Panc1 (cell line): ENCODE measurements at regions not wholly inside any gene's neighbourhood (a gene's known extent, or its start where the extent isn't known, plus 50 kb on each side); places are given as distances from the start of the nearest gene placed in this dataset.
"Not testable (repeated sequence)": the region's sequence is repeated elsewhere in the genome, so short reads cannot be mapped to it uniquely, and the experiment has no call there.

Source experiments
- ATAC-seq: fragments of 200-7000 bp; cut with Tn5 transposase; 2 replicates; pipeline ENCODE4 v1.9.1; 2020; ENCODE audit warnings: mild to moderate bottlenecking, moderate library complexity
- BruUV-seq: library from RNA; stranded (reverse); fragments of 400-500 nt; replicated peaks from 2 replicates; lab custom pipeline; 2021; lab: Mats Ljungman, UMichigan
- CTCF ChIA-PET: fragments of 300-600 bp; sonication (Branson Sonifier 250); formaldehyde crosslinking; loops from one replicate; lab custom pipeline; 2022; ENCODE audit warnings: antibody characterized with exemption; lab: Charles Lee
- POLR2A ChIA-PET: fragments of 300-600 bp; sonication (Branson Sonifier 250); formaldehyde crosslinking; loops from one replicate; lab custom pipeline; 2022; ENCODE audit warnings: antibody characterized with exemption; lab: Charles Lee
- DNase-seq: peaks from one replicate; pipeline ENCODE4 v3.0.0-alpha.2; 2010; ENCODE audit warnings: low read depth, low spot score
- H3K27ac ChIP-seq: 2 replicates; pipeline ENCODE4 v1.5.1; 2011; ENCODE audit warnings: mild to moderate bottlenecking, low read length, inconsistent platforms
- H3K27me3 ChIP-seq: fragments of 200-500 bp; sonication (Bioruptor generic); 2 replicates; pipeline ENCODE4 v1.6.0; 2014; ENCODE audit warnings: low read length, inconsistent platforms; ENCODE audit not compliant: control insufficient read depth, insufficient read depth
- H3K36me3 ChIP-seq: fragments of 200-500 bp; sonication (Bioruptor generic); 2 replicates; pipeline ENCODE4 v1.5.1; 2014; ENCODE audit warnings: inconsistent platforms, mild to moderate bottlenecking, low read length, moderate library complexity; ENCODE audit not compliant: control insufficient read depth, insufficient read depth
- H3K4me1 ChIP-seq: 2 replicates; pipeline ENCODE4 v1.5.1; 2011; ENCODE audit warnings: inconsistent platforms, mild to moderate bottlenecking, low read length, moderate library complexity; ENCODE audit not compliant: control insufficient read depth, insufficient read depth
- H3K4me3 ChIP-seq, 2 experiments: 2 replicates each; pipeline ENCODE4 v1.5.1; 2011 to 2012; ENCODE audit warnings: low read depth in 2 of 2, low read length in 2 of 2, mild to moderate bottlenecking in 2 of 2, inconsistent platforms in 1 of 2, moderate library complexity in 1 of 2
- H3K9me3 ChIP-seq: fragments of 200-500 bp; sonication (Bioruptor generic); 2 replicates; pipeline ENCODE4 v1.5.1; 2014; ENCODE audit warnings: low read depth, mild to moderate bottlenecking, inconsistent platforms, low read length, moderate library complexity; ENCODE audit not compliant: control insufficient read depth, insufficient read depth
- POLR2AphosphoS5 ChIP-seq: IDR thresholded peaks from 2 replicates; pipeline ENCODE4 v1.6.1; 2012; ENCODE audit warnings: mild to moderate bottlenecking, low read depth, low read length, moderate library complexity
- SIN3A ChIP-seq: IDR thresholded peaks from 2 replicates; pipeline ENCODE4 v1.6.1; 2012; ENCODE audit warnings: low read depth, mild to moderate bottlenecking, low read length, moderate library complexity, borderline replicate concordance; ENCODE audit not compliant: insufficient read depth
- TCF7L2 ChIP-seq: IDR thresholded peaks from 2 replicates; pipeline ENCODE4 v1.6.1; 2011; ENCODE audit warnings: mild to moderate bottlenecking, low read depth, low read length, inconsistent platforms
- in situ Hi-C: cut with HindIII; loops from 2 replicates; pipeline ENCODE4 v1.10.0; 2016; ENCODE audit warnings: low sequenced_read_pairs, low pct_unique_long_range_greater_than_20kb
- intact Hi-C: fragments of 100-400 bp; cut with micrococcal nuclease; formaldehyde crosslinking; loops from one replicate; pipeline ENCODE4 v1.10.0; 2022; ENCODE audit not compliant: unreplicated experiment
- TF ChIP-seq, protein P1 (sequence below), 2 experiments: IDR thresholded peaks; 2 replicates each; pipeline ENCODE4 v1.6.1; 2011 to 2012; ENCODE audit warnings: low read depth in 2 of 2, control low read depth in 1 of 2, low read length in 1 of 2, mild to moderate bottlenecking in 1 of 2, moderate library complexity in 1 of 2; ENCODE audit not compliant: insufficient read depth in 1 of 2
- TF ChIP-seq, protein P2 (sequence below): fragments of 450-650 bp; IDR thresholded peaks from 2 replicates; pipeline ENCODE4 v1.5.1; 2017; ENCODE audit warnings: mild to moderate bottlenecking

DNA sequence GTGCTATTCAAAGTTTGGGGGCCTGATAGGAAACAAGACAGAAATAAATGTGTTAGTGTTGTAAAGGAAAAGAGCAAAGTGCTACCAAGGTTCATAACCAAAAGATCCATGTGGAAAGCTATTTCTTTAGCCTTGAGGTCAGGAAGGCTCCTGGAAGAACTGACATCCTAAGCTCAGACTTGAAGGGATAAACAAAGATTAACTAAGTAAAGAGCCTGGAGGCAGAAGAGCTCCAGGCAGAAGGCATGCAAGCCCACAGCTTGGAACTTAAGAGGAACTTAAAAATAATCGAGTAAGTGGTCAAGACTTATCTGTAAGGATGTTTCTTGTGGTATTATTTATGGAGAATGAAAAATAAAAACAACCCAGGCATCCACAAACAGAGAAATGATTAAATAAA lies 245.0 kb upstream of the MGAT5 start:
- CTCF ChIA-PET, result no interaction called here
- Histone ChIP-seq H3K4me1 (no peaks in the 10 kb centered on the region), H3K36me3 (no peaks in the 10 kb centered on the region), H3K9me3 (no peaks in the 10 kb centered on the region), H3K27me3 (no peaks in the 10 kb centered on the region), H3K4me3 (no peak overlapping the region), H3K27ac (no peak overlapping the region)
- in situ Hi-C loops, result no loop called here
- POLR2A ChIA-PET, result no interaction called here
- DNase-seq, result no peak
- intact Hi-C loops, result no loop called here
- TF ChIP-seq, protein P1, sequence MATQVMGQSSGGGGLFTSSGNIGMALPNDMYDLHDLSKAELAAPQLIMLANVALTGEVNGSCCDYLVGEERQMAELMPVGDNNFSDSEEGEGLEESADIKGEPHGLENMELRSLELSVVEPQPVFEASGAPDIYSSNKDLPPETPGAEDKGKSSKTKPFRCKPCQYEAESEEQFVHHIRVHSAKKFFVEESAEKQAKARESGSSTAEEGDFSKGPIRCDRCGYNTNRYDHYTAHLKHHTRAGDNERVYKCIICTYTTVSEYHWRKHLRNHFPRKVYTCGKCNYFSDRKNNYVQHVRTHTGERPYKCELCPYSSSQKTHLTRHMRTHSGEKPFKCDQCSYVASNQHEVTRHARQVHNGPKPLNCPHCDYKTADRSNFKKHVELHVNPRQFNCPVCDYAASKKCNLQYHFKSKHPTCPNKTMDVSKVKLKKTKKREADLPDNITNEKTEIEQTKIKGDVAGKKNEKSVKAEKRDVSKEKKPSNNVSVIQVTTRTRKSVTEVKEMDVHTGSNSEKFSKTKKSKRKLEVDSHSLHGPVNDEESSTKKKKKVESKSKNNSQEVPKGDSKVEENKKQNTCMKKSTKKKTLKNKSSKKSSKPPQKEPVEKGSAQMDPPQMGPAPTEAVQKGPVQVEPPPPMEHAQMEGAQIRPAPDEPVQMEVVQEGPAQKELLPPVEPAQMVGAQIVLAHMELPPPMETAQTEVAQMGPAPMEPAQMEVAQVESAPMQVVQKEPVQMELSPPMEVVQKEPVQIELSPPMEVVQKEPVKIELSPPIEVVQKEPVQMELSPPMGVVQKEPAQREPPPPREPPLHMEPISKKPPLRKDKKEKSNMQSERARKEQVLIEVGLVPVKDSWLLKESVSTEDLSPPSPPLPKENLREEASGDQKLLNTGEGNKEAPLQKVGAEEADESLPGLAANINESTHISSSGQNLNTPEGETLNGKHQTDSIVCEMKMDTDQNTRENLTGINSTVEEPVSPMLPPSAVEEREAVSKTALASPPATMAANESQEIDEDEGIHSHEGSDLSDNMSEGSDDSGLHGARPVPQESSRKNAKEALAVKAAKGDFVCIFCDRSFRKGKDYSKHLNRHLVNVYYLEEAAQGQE (IDR thresholded peaks at IDR 0.05; ENCODE audit: insufficient read depth in 1 of 2, low read depth in 2 of 2, low read length in 1 of 2), result no peak
- TF ChIP-seq TCF7L2, result no peak
- TF ChIP-seq, protein P2, sequence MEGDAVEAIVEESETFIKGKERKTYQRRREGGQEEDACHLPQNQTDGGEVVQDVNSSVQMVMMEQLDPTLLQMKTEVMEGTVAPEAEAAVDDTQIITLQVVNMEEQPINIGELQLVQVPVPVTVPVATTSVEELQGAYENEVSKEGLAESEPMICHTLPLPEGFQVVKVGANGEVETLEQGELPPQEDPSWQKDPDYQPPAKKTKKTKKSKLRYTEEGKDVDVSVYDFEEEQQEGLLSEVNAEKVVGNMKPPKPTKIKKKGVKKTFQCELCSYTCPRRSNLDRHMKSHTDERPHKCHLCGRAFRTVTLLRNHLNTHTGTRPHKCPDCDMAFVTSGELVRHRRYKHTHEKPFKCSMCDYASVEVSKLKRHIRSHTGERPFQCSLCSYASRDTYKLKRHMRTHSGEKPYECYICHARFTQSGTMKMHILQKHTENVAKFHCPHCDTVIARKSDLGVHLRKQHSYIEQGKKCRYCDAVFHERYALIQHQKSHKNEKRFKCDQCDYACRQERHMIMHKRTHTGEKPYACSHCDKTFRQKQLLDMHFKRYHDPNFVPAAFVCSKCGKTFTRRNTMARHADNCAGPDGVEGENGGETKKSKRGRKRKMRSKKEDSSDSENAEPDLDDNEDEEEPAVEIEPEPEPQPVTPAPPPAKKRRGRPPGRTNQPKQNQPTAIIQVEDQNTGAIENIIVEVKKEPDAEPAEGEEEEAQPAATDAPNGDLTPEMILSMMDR, result no peak
- TF ChIP-seq POLR2AphosphoS5, result no peak
- no peak for TF ChIP-seq SIN3A
- ATAC-seq, result no peak
- BruUV-seq, result no TSS peak

DNA sequence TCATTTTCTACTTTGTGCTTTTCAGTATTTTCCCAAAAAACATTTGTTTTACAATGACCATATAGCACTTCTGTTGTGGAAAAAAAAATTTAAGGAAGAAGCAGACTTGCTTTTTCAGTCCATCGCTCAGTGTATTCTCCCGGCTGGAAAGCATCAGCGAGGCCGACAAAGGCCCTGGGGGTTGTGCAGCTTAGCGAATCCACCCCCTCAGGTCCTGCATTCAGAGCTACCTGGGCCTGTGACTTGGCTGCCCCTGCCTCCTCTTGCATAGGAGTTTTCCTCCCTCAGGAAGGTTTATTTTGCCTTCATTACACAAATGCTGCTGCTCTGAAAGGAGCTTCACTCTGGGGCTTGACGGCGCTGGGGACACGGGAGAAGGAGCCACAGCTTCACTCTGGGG lies 244.4 kb upstream of the MGAT5 start:
- no peaks in the 10 kb centered on the region for H3K4me1 ChIP-seq
- no TSS peak for BruUV-seq
- DNase-seq (no peak), ATAC-seq (no peak)
- TF ChIP-seq SIN3A (no peak), POLR2AphosphoS5 (no peak), TCF7L2 (no peak)
- TF ChIP-seq, protein P1 (IDR thresholded peaks at IDR 0.05; ENCODE audit: insufficient read depth in 1 of 2, low read depth in 2 of 2, low read length in 1 of 2), result no peak
- TF ChIP-seq, protein P2, result no peak
- H3K27ac ChIP-seq, result no peak overlapping the region
- H3K27me3 ChIP-seq, result no peaks in the 10 kb centered on the region
- POLR2A ChIA-PET, result no interaction called here
- no peak overlapping the region for H3K4me3 ChIP-seq
- CTCF ChIA-PET, result no interaction called here
- in situ Hi-C loops, result no loop called here
- no peaks in the 10 kb centered on the region for H3K9me3 ChIP-seq
- intact Hi-C loops, result no loop called here
- no peaks in the 10 kb centered on the region for H3K36me3 ChIP-seq

DNA sequence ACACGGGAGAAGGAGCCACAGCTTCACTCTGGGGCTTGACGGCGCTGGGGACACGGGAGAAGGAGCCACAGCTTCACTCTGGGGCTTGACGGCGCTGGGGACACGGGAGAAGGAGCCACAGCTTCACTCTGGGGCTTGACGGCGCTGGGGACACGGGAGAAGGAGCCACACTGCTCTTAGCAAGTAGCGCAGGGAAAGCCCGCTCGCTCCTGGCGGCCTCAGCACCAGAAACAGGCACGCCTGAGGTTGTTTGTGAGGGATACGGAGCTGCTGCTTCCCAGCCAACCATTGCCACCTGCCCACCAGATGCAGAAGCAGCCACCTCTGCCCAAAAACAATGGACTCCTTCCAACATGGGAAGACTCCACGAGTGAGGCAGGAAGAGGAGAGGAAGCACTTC lies 244.0 kb upstream of the MGAT5 start:
- H3K4me3 ChIP-seq, DNase-seq, ATAC-seq, H3K4me1 ChIP-seq, CTCF ChIA-PET, BruUV-seq, H3K9me3 ChIP-seq, POLR2A ChIA-PET, H3K27ac ChIP-seq, intact Hi-C loops, in situ Hi-C loops, H3K27me3 ChIP-seq, H3K36me3 ChIP-seq: not testable (repeated sequence)
